Caki2 (cell line): ENCODE measurements at regions not wholly inside any gene's neighbourhood (a gene's known extent, or its start where the extent isn't known, plus 50 kb on each side); places are given as distances from the start of the nearest gene placed in this dataset.
"Not testable (repeated sequence)": the region's sequence is repeated elsewhere in the genome, so short reads cannot be mapped to it uniquely, and the experiment has no call there.

ENCODE experiments used
- DNase-seq: peaks from one replicate; pipeline ENCODE4 v3.0.0-alpha.2; 2015; ENCODE audit warnings: low read depth
- in situ Hi-C: cut with HindIII; loops from 2 replicates; pipeline ENCODE4 v1.10.0; 2016; ENCODE audit warnings: low sequenced_read_pairs, low pct_unique_long_range_greater_than_20kb, mixed read lengths

GRCh38 chr5:92635001-92635461, 946.0 kb downstream of the NR2F1-AS1 start:
- in situ Hi-C loops = no loop called here
- no peak for DNase-seq

- in situ Hi-C loops = no loop called here
- no peak for DNase-seq
Observed at GRCh38 chr5:92633875-92634487, 947.0 kb downstream of the NR2F1-AS1 start.

- in situ Hi-C loops = no loop called here
- no peak for DNase-seq
Observed at GRCh38 chr5:92633176-92633575, 947.8 kb downstream of the NR2F1-AS1 start.

- in situ Hi-C loops, DNase-seq: not testable (repeated sequence)
Observed at GRCh38 chr5:92631237-92631701, 949.8 kb downstream of the NR2F1-AS1 start.

GRCh38 chr5:92629574-92629973, 951.4 kb downstream of the NR2F1-AS1 start:
- no peak for DNase-seq
- in situ Hi-C loops = no loop called here

GRCh38 chr5:92629000-92629399, 952.0 kb downstream of the NR2F1-AS1 start:
- in situ Hi-C loops = no loop called here
- no peak for DNase-seq

- in situ Hi-C loops = no loop called here
- DNase-seq = no peak
Observed at GRCh38 chr5:92627186-92627585, 953.8 kb downstream of the NR2F1-AS1 start.

GRCh38 chr5:92616085-92616484, 964.9 kb downstream of the NR2F1-AS1 start:
- in situ Hi-C loops = no loop called here
- no peak for DNase-seq

GRCh38 chr5:92613546-92613945, 967.5 kb downstream of the NR2F1-AS1 start:
- no peak for DNase-seq
- in situ Hi-C loops = no loop called here

GRCh38 chr5:92610435-92610834, 970.6 kb downstream of the NR2F1-AS1 start:
- in situ Hi-C loops, DNase-seq: not testable (repeated sequence)

- DNase-seq = no peak
- in situ Hi-C loops = no loop called here
Observed at GRCh38 chr5:92605591-92605990, 975.4 kb downstream of the NR2F1-AS1 start.

GRCh38 chr5:92599217-92599810, 981.7 kb downstream of the NR2F1-AS1 start:
- in situ Hi-C loops = no loop called here

GRCh38 chr5:92594031-92594430, 987.0 kb downstream of the NR2F1-AS1 start:
- in situ Hi-C loops = no loop called here
- DNase-seq = no peak

More at GRCh38 chr5:92599217-92599810, 981.7 kb downstream of the NR2F1-AS1 start:
- DNase-seq = no peak

- in situ Hi-C loops = no loop called here
- DNase-seq = no peak
Observed at GRCh38 chr5:92588876-92589275, 992.1 kb downstream of the NR2F1-AS1 start.

- in situ Hi-C loops = no loop called here
- DNase-seq = no peak
Observed at GRCh38 chr5:92581690-92582089, 999.3 kb downstream of the NR2F1-AS1 start.

GRCh38 chr5:92581249-92581648, 999.8 kb downstream of the NR2F1-AS1 start:
- no peak for DNase-seq
- in situ Hi-C loops = no loop called here

- DNase-seq = no peak
- in situ Hi-C loops = no loop called here
Observed at GRCh38 chr5:92580814-92581213, 1000.2 kb downstream of the NR2F1-AS1 start.

- DNase-seq = no peak
- in situ Hi-C loops = no loop called here
Observed at GRCh38 chr5:92574023-92574422, 1007.0 kb downstream of the NR2F1-AS1 start.

GRCh38 chr5:92568522-92568921, 1012.5 kb downstream of the NR2F1-AS1 start:
- in situ Hi-C loops = no loop called here
- no peak for DNase-seq
